ENCODE measurements at regions not wholly inside any gene's neighbourhood (a gene's known extent, or its start where the extent isn't known, plus 50 kb on each side); places are given as distances from the start of the nearest gene placed in this dataset.

DNA sequence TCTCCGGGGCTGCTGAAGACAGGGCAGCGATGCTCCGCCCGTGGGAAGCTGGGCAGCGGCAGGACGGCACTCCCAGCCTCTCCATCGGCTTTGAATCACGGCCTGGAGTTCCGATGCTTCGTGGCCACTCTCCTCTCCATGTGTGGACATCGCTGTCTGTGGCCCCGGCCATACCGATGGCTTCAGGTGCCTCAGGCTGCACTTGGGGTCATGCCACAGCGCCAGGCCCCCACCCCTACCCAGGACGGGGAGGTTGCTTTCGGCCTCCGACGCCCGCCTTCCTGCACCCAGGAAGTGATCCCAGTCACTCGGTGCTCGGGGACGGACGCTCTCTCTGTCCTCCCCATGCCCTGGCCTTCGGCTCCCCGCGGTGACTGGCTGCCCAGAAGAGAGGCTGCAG is 180.7 kb downstream of the BANP start:
- TF ChIP-seq, protein P1, sequence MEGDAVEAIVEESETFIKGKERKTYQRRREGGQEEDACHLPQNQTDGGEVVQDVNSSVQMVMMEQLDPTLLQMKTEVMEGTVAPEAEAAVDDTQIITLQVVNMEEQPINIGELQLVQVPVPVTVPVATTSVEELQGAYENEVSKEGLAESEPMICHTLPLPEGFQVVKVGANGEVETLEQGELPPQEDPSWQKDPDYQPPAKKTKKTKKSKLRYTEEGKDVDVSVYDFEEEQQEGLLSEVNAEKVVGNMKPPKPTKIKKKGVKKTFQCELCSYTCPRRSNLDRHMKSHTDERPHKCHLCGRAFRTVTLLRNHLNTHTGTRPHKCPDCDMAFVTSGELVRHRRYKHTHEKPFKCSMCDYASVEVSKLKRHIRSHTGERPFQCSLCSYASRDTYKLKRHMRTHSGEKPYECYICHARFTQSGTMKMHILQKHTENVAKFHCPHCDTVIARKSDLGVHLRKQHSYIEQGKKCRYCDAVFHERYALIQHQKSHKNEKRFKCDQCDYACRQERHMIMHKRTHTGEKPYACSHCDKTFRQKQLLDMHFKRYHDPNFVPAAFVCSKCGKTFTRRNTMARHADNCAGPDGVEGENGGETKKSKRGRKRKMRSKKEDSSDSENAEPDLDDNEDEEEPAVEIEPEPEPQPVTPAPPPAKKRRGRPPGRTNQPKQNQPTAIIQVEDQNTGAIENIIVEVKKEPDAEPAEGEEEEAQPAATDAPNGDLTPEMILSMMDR (IDR thresholded peaks at IDR 0.05), result no peak
- no peak for TF ChIP-seq POLR2A (IDR thresholded peaks at IDR 0.05)
